MM.1S (cell line): ENCODE measurements at regions not wholly inside any gene's neighbourhood (a gene's known extent, or its start where the extent isn't known, plus 50 kb on each side); places are given as distances from the start of the nearest gene placed in this dataset.

ENCODE experiments used
- CTCF ChIP-seq: fragments of 300-600 bp; sonication (generic); IDR thresholded peaks from 2 replicates; pipeline ENCODE4 v1.5.1; 2016; ENCODE audit warnings: antibody characterized with exemption, low read length, mixed read lengths
- EZH2 ChIP-seq: fragments of 300-600 bp; sonication (generic); optimal IDR thresholded peaks from 2 replicates; pipeline ENCODE3; 2017; ENCODE audit warnings: low read depth, mild to moderate bottlenecking, antibody characterized with exemption, low read length, mixed read lengths

GRCh38 chr12:127416796-127417195 is 850.2 kb upstream of the TMEM132C start:
- TF ChIP-seq EZH2 (no peak), CTCF (no peak)
